GM12878 (cell line): ENCODE measurements at regions not wholly inside any gene's neighbourhood (a gene's known extent, or its start where the extent isn't known, plus 50 kb on each side); places are given as distances from the start of the nearest gene placed in this dataset.

ENCODE experiments used
- ATAC-seq: fragments of 200-7000 bp; cut with Tn5 transposase; 3 replicates; pipeline ENCODE4 v1.9.1; 2020; ENCODE audit warnings: mild to moderate bottlenecking, moderate library complexity
- BruUV-seq: library from RNA; stranded (reverse); fragments of 400-500 nt; replicated peaks from 2 replicates; lab custom pipeline; 2021; lab: Mats Ljungman, UMichigan
- CTCF ChIA-PET: fragments of 300-600 bp; sonication (Branson Sonifier 250); formaldehyde crosslinking; extraction: SDS; loops from one replicate; lab custom pipeline; 2021; ENCODE audit warnings: inconsistent platforms; lab: Yijun Ruan, JAX
- POLR2A ChIA-PET: fragments of 350-600 bp; formaldehyde crosslinking; extraction: SDS; loops from one replicate; lab custom pipeline; 2021; ENCODE audit warnings: inconsistent platforms; lab: Charles Lee
- RAD21 ChIA-PET: fragments of 300-600 bp; sonication (Branson Sonifier 250); formaldehyde crosslinking; loops from one replicate; lab custom pipeline; 2023; ENCODE audit warnings: antibody characterized with exemption; ENCODE audit not compliant: unreplicated experiment; lab: Charles Lee
- SMC1A ChIA-PET: fragments of 300-600 bp; sonication (Branson Sonifier 250); formaldehyde crosslinking; loops from one replicate; lab custom pipeline; 2023; ENCODE audit not compliant: unreplicated experiment, uncharacterized antibody; lab: Charles Lee
- DNase-seq: peaks from one replicate; pipeline ENCODE4 v3.0.0-alpha.2; 2011; ENCODE audit warnings: low read depth, low spot score
- FAIRE-seq: peaks from 3 replicates; lab custom pipeline; 2011; peaks lifted over from hg19 to GRCh38; lab: Jason Lieb, UNC
- H2AFZ ChIP-seq: 2 replicates; pipeline ENCODE4 v1.6.0; 2011; ENCODE audit warnings: low read depth, low read length, control low read depth; ENCODE audit not compliant: control insufficient read depth
- H3K27ac ChIP-seq: 2 replicates; pipeline ENCODE4 v1.5.1; 2011; ENCODE audit warnings: control low read depth; ENCODE audit not compliant: control insufficient read depth, insufficient read depth
- H3K27me3 ChIP-seq, 2 experiments: replicated peaks in 1 of 2; 2 replicates each; pipeline versions ENCODE4 v1.6.0 to v1.6.1; 2011; ENCODE audit warnings: low read length in 1 of 2; ENCODE audit not compliant: control insufficient read depth in 2 of 2, insufficient read depth in 2 of 2
- H3K36me3 ChIP-seq, 2 experiments: 2 replicates each; pipeline ENCODE4 v1.5.1; 2011; ENCODE audit warnings: low read length in 1 of 2; ENCODE audit not compliant: control insufficient read depth in 2 of 2, insufficient read depth in 2 of 2
- H3K4me1 ChIP-seq: 2 replicates; pipeline ENCODE4 v1.6.1; 2011; ENCODE audit warnings: mild to moderate bottlenecking, low read length, moderate library complexity, mixed read lengths; ENCODE audit not compliant: control insufficient read depth, insufficient read depth
- H3K4me2 ChIP-seq: 2 replicates; pipeline ENCODE4 v1.6.0; 2011; ENCODE audit warnings: control low read depth; ENCODE audit not compliant: control insufficient read depth, insufficient read depth
- H3K4me3 ChIP-seq: fragments of 200-600 bp; sonication (generic); 2 replicates; pipeline ENCODE4 v1.5.1; 2016
- H3K79me2 ChIP-seq: 2 replicates; pipeline ENCODE4 v1.6.0; 2011; ENCODE audit warnings: low read length; ENCODE audit not compliant: control insufficient read depth, insufficient read depth
- H3K9ac ChIP-seq: 2 replicates; pipeline ENCODE4 v1.8.0; 2011; ENCODE audit warnings: low read length, control low read depth, mixed read lengths; ENCODE audit not compliant: control insufficient read depth, insufficient read depth
- H3K9me3 ChIP-seq: replicated peaks from 3 replicates; pipeline ENCODE4 v1.5.1; 2011; ENCODE audit warnings: mild to moderate bottlenecking, low read length; ENCODE audit not compliant: control insufficient read depth, insufficient read depth
- H4K20me1 ChIP-seq: 2 replicates; pipeline ENCODE4 v1.6.0; 2011; ENCODE audit not compliant: control insufficient read depth, insufficient read depth
- CBX5 ChIP-seq: sonication (generic); IDR thresholded peaks from 2 replicates; pipeline ENCODE4 v1.6.1; 2016; ENCODE audit warnings: low read depth, moderate library complexity, mild to moderate bottlenecking, inconsistent platforms
- EGR1 ChIP-seq, 2 experiments: IDR thresholded peaks; 1 replicate in 1 of 2; 2 replicates in 1 of 2; pipeline ENCODE4 v1.6.1; 2011 to 2012; ENCODE audit warnings: low read depth in 2 of 2, low read length in 2 of 2, borderline replicate concordance in 1 of 2, mild to moderate bottlenecking in 1 of 2, moderate library complexity in 1 of 2
- GATAD2B ChIP-seq: fragments of 450-650 bp; conservative IDR thresholded peaks from 2 replicates; pipeline ENCODE4 v1.6.1; 2017; ENCODE audit warnings: low read depth, mild to moderate bottlenecking, moderate library complexity
- RAD51 ChIP-seq: fragments of 450-650 bp; IDR thresholded peaks from 2 replicates; pipeline ENCODE4 v1.6.1; 2016; ENCODE audit warnings: moderate library complexity, mild to moderate bottlenecking, inconsistent platforms
- RUNX3 ChIP-seq: IDR thresholded peaks from 2 replicates; pipeline ENCODE4 v1.6.1; 2012; ENCODE audit warnings: low read length, inconsistent platforms
- SPI1 ChIP-seq: IDR thresholded peaks from 2 replicates; pipeline ENCODE4 v1.6.1; 2011; ENCODE audit warnings: low read depth, mild to moderate bottlenecking, low read length, moderate library complexity, borderline replicate concordance; ENCODE audit not compliant: insufficient read depth
- STAT1 ChIP-seq: fragments of 450-650 bp; conservative IDR thresholded peaks from 2 replicates; pipeline ENCODE4 v1.6.1; 2014; ENCODE audit warnings: antibody characterized with exemption, mild to moderate bottlenecking
- TARDBP ChIP-seq: IDR thresholded peaks from 2 replicates; pipeline ENCODE4 v1.6.1; 2016; ENCODE audit warnings: borderline replicate concordance
- ZZZ3 ChIP-seq: IDR thresholded peaks from 2 replicates; pipeline ENCODE4 v1.6.1; 2011; ENCODE audit warnings: low read depth; ENCODE audit not compliant: control insufficient read depth, insufficient read length
- WGBS: methylation state at CpG from one replicate; pipeline ENCODE4 v1.1.6; 2016; ENCODE audit warnings: low lambda C conversion rate; ENCODE audit not compliant: insufficient replicate concordance, insufficient coverage; ENCODE audit errors: missing lambda C conversion rate; 5-methylcytosine and 5-hydroxymethylcytosine counted together
- in situ Hi-C: fragments of 300-500 bp; cut with MboI; formaldehyde crosslinking; loops from 9 replicates; pipeline ENCODE4 v1.14.3; 2018; ENCODE audit warnings: mixed read lengths
- intact Hi-C: fragments of 100-400 bp; cut with micrococcal nuclease; formaldehyde crosslinking; loops from one replicate; pipeline ENCODE4 v1.14.2; 2022; ENCODE audit not compliant: unreplicated experiment
- TF ChIP-seq, protein P1 (sequence below): fragments of 150-350 bp; IDR thresholded peaks from 2 replicates; pipeline ENCODE4 v1.6.1; 2014; ENCODE audit warnings: mild to moderate bottlenecking, low read depth, low read length
- TF ChIP-seq, protein P2 (sequence below): IDR thresholded peaks from 2 replicates; pipeline ENCODE4 v1.6.1; 2011; ENCODE audit warnings: mild to moderate bottlenecking, low read depth, low read length, moderate library complexity; ENCODE audit not compliant: insufficient replicate concordance

DNA sequence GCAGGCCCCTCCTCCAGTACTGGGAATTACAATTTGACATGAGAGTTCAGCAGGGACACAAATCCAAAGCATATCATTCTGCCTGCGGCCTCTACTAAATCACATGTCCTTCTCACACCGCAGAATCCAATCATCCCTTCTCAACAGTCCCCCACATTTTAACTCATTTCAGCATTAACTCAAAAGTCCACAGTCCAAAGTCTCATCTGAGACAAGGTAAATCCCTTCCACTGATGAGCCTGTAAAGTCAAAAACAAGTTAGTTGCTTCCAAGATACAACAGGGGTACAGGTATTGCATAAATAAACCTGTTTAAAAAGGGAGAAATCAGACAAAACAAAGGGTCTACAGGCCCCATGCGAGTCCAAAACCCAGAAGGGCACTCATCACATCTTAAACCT, 64.0 kb downstream of the EBNA1BP2 start:
- FAIRE-seq: no peak
- no peak for DNase-seq
- no TSS peak for BruUV-seq
- Histone ChIP-seq H2AFZ (no peak overlapping the region), H3K4me2 (no peak overlapping the region), H3K9me3 (peaks cover 2% of the 10 kb centered on the region; the same call in 2 of the 3 replicates), H3K4me3 (no peak overlapping the region), H3K27ac (no peak overlapping the region), H3K27me3 (no peaks in the 10 kb centered on the region), H3K4me1 (no peaks in the 10 kb centered on the region), H4K20me1 (no peaks in the 10 kb centered on the region), H3K36me3 (no peaks in the 10 kb centered on the region), H3K9ac (no peak overlapping the region), H3K79me2 (no peaks in the 10 kb centered on the region)
- ChIA-PET CTCF (no interaction called here), RAD21 (no interaction called here), SMC1A (no interaction called here), POLR2A (no interaction called here)
- WGBS: 31% methylated on average over 3 of the region's 3 CpGs
- TF ChIP-seq, protein P1, sequence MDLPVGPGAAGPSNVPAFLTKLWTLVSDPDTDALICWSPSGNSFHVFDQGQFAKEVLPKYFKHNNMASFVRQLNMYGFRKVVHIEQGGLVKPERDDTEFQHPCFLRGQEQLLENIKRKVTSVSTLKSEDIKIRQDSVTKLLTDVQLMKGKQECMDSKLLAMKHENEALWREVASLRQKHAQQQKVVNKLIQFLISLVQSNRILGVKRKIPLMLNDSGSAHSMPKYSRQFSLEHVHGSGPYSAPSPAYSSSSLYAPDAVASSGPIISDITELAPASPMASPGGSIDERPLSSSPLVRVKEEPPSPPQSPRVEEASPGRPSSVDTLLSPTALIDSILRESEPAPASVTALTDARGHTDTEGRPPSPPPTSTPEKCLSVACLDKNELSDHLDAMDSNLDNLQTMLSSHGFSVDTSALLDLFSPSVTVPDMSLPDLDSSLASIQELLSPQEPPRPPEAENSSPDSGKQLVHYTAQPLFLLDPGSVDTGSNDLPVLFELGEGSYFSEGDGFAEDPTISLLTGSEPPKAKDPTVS: no peak
- TF ChIP-seq EGR1 (IDR thresholded peaks at IDR 0.05; ENCODE audit: borderline replicate concordance in 1 of 2, low read depth in 2 of 2, low read length in 2 of 2) (no peak), RUNX3 (no peak), STAT1 (no peak), SPI1 (no peak), ZZZ3 (no peak), TARDBP (no peak), RAD51 (no peak), GATAD2B (no peak), CBX5 (no peak)
- TF ChIP-seq, protein P2, sequence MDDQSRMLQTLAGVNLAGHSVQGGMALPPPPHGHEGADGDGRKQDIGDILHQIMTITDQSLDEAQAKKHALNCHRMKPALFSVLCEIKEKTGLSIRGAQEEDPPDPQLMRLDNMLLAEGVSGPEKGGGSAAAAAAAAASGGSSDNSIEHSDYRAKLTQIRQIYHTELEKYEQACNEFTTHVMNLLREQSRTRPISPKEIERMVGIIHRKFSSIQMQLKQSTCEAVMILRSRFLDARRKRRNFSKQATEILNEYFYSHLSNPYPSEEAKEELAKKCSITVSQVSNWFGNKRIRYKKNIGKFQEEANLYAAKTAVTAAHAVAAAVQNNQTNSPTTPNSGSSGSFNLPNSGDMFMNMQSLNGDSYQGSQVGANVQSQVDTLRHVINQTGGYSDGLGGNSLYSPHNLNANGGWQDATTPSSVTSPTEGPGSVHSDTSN: no peak
- intact Hi-C loops (no loop called here), in situ Hi-C loops (no loop called here)
- ATAC-seq: no peak
